Prostate gland (tissue), 2 donors: ENCODE measurements at regions not wholly inside any gene's neighbourhood (a gene's known extent, or its start where the extent isn't known, plus 50 kb on each side); places are given as distances from the start of the nearest gene placed in this dataset.

Experiments used
- DNase-seq: peaks from one replicate; pipeline ENCODE4 v3.0.0-alpha.2; 2019; ENCODE audit warnings: low spot score
- H3K27ac ChIP-seq, 2 donors: fragments of 200-600 bp; sonication (generic); 2 replicates each; pipeline ENCODE4 v1.5.1; 2017 to 2019
- H3K27me3 ChIP-seq: fragments of 200-600 bp; sonication (generic); replicated peaks from 2 replicates; pipeline ENCODE4 v1.5.1; 2019; ENCODE audit not compliant: insufficient read depth
- H3K36me3 ChIP-seq, 2 donors: fragments of 200-600 bp; sonication (generic); 1 replicate in 1 of 2; 2 replicates in 1 of 2; pipeline versions ENCODE4 v1.5.1 to v1.8.1; 2017 to 2019
- H3K4me1 ChIP-seq: fragments of 200-600 bp; sonication (generic); replicated peaks from 2 replicates; pipeline ENCODE4 v1.5.1; 2019
- H3K4me3 ChIP-seq, 2 donors: fragments of 200-600 bp; sonication (generic); 2 replicates each; pipeline ENCODE4 v1.5.1; 2017 to 2019
- H3K9me3 ChIP-seq: fragments of 200-600 bp; sonication (generic); 2 replicates; pipeline ENCODE4 v1.5.1; 2017
- POLR2A ChIP-seq: fragments of 450-650 bp; IDR thresholded peaks from one replicate; pipeline ENCODE4 v1.6.1; 2016; ENCODE audit warnings: antibody characterized with exemption, mild to moderate bottlenecking
- POLR2AphosphoS5 ChIP-seq: sonication (generic); formaldehyde crosslinking; IDR thresholded peaks from one replicate; pipeline ENCODE4 v1.6.1; 2017; ENCODE audit warnings: antibody characterized with exemption
- WGBS: methylation state at CpG from one replicate; pipeline ENCODE4 v1.1.5; 2018; 5-methylcytosine and 5-hydroxymethylcytosine counted together
- intact Hi-C: fragments of 100-400 bp; cut with DNase I; formaldehyde crosslinking; loops from one replicate; pipeline ENCODE4 v1.14.2; 2022
- TF ChIP-seq, protein P1 (sequence below), 4 experiments: fragments of 200-600 bp in 2 of 4; fragments of 450-650 bp in 2 of 4; sonication (generic) in 2 of 4; IDR thresholded peaks; 1 replicate in 3 of 4; 2 replicates in 1 of 4; pipeline ENCODE4 v1.5.1; 2016 to 2019; ENCODE audit warnings: antibody characterized with exemption in 4 of 4, mild to moderate bottlenecking in 2 of 4, moderate library complexity in 2 of 4

DNA sequence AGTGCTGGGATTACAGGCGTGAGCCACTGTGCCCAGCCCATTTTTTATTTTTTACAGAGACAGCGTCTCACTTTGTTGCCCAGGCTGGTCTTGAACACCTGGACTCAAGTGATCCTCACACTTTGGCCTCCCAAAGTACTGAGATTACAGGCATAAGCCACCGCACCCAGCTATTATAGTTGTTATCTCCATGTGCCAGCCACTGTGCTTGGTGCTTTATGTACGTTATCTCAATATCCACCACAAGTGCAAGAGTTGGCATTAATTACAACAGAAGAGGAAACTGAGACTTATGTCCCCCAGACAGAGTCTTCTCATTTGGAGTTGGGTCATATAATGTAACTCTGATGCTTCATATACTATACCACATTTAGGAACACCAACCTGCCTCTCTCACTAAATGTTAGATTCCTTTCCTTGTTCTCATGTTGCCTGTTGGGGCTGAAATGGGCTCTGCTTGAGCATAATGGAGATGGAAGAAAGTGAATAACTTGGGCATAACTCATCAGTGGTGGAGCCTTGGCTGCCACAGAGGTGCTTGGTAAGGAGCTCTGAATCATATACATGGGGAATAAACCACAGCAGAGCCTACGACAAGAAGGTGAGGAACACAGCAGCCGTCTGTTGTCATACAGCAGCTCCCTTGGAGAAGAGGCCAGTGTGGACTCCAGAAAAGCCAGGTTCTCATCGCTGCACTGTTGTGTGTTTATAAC is 84.3 kb downstream of the SPRY1 start:
- intact Hi-C loops = no loop called here
- no peak overlapping the region for H3K4me3 ChIP-seq
- 90% methylated on average over 7 of the region's 7 CpGs for WGBS

DNA sequence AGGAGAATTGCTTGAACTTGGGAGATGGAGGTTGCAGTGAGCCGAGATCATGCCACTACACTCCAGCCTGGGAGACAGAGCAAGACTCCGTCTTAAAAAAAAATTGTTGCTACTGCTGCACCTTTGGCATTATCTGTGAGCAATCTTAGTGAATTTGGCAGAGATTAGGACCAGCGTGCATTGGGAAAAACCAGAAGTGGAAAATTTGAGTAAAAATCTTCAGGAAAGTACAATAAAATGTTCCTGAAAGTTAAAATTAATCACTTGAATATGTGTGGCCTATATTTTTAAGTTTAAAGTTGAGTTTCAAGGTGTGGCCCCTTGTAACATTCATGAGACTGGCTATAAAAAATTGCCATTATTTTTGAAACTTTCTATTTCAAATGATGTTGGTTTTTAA is 85.1 kb downstream of the SPRY1 start:
- no peaks in the 10 kb centered on the region for H3K36me3 ChIP-seq
- TF ChIP-seq POLR2A = no peak
- TF ChIP-seq, protein P1, sequence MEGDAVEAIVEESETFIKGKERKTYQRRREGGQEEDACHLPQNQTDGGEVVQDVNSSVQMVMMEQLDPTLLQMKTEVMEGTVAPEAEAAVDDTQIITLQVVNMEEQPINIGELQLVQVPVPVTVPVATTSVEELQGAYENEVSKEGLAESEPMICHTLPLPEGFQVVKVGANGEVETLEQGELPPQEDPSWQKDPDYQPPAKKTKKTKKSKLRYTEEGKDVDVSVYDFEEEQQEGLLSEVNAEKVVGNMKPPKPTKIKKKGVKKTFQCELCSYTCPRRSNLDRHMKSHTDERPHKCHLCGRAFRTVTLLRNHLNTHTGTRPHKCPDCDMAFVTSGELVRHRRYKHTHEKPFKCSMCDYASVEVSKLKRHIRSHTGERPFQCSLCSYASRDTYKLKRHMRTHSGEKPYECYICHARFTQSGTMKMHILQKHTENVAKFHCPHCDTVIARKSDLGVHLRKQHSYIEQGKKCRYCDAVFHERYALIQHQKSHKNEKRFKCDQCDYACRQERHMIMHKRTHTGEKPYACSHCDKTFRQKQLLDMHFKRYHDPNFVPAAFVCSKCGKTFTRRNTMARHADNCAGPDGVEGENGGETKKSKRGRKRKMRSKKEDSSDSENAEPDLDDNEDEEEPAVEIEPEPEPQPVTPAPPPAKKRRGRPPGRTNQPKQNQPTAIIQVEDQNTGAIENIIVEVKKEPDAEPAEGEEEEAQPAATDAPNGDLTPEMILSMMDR (IDR thresholded peaks at IDR 0.05) = no peak
- no peak for TF ChIP-seq POLR2AphosphoS5

More for the DNA sequence above, 84.3 kb downstream of the SPRY1 start:
- Histone ChIP-seq H3K9me3 (no peaks in the 10 kb centered on the region), H3K36me3 (no peaks in the 10 kb centered on the region), H3K27ac (no peak overlapping the region), H3K27me3 (no peaks in the 10 kb centered on the region), H3K4me1 (peaks cover 3% of the 10 kb centered on the region)
- no peak for DNase-seq
- TF ChIP-seq POLR2A (no peak), POLR2AphosphoS5 (no peak)
- TF ChIP-seq, protein P1 (IDR thresholded peaks at IDR 0.05) = no peak

DNA sequence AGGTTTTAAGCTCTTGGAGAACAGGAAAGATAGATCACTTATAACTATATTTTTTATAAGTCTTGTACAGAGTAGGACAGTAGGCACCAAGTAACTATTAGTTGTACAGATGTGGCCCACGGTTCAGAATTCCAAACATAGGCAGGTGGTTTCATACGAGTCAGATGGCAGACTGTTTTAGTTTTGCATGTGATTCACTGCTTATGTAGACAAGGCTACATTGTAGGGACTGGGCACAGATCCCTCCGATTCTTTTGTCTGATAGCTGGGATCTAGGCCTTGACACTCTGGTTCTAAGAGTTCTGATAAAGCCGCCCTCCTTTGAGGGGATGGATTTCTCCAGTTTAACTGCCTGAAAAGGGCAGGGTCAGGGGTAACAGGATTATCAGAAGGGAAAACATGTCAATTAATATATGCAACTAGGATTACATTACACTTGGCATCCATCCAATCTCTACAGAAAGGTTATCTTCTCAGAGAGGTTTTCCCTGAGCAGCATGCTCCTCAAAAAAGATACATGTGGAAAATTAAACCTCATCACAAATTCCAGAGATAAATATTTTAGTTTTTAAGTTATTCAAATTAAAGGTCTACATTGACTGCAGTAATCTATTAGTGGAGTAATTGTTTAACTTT is 87.8 kb downstream of the SPRY1 start:
- intact Hi-C loops = no loop called here
- no peak for DNase-seq
- TF ChIP-seq POLR2A (no peak), POLR2AphosphoS5 (no peak)
- TF ChIP-seq, protein P1 (IDR thresholded peaks at IDR 0.05) = no peak
- H3K36me3 ChIP-seq = no peaks in the 10 kb centered on the region
- H3K27ac ChIP-seq = no peak overlapping the region
- H3K27me3 ChIP-seq = no peaks in the 10 kb centered on the region
- no peak overlapping the region for H3K4me3 ChIP-seq
- H3K9me3 ChIP-seq = no peaks in the 10 kb centered on the region
- peaks cover 3% of the 10 kb centered on the region for H3K4me1 ChIP-seq
- WGBS = 91% methylated on average over 4 of the region's 4 CpGs

More for the DNA sequence above, 85.1 kb downstream of the SPRY1 start:
- Histone ChIP-seq H3K9me3 (no peaks in the 10 kb centered on the region), H3K27me3 (no peaks in the 10 kb centered on the region), H3K27ac (no peak overlapping the region), H3K4me3 (no peak overlapping the region), H3K4me1 (peaks cover 3% of the 10 kb centered on the region)
- 71% methylated on average over 3 of the region's 3 CpGs for WGBS
- DNase-seq = no peak
- intact Hi-C loops = no loop called here

DNA sequence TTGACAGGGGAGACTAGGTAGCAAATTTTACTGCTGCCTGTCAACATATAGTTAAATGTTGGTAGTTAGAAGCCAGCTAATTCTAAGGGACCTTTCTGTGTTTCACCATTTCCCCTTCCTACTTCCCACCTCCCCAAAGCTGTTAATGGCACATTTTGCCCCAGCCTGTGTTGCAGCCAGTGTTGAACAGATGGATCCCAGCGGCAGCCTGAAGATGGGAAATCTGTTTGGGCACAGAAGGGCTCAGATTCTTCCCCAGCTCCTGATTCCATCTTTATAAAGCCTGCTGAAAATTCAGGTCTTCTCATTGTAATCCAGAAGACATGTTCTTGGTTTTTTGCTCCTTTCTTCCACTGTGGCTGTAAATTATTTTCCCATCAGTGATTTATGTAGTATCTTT is 89.0 kb downstream of the SPRY1 start:
- 53% methylated on average over 1 of the region's 1 CpG for WGBS
- H3K4me3 ChIP-seq = no peak overlapping the region
- intact Hi-C loops = no loop called here

More for the DNA sequence above, 89.0 kb downstream of the SPRY1 start:
- no peaks in the 10 kb centered on the region for H3K9me3 ChIP-seq
- no peak for TF ChIP-seq POLR2AphosphoS5
- TF ChIP-seq, protein P1 (IDR thresholded peaks at IDR 0.05) = no peak
- H3K27me3 ChIP-seq = no peaks in the 10 kb centered on the region
- no peak overlapping the region for H3K27ac ChIP-seq
- H3K4me1 ChIP-seq = no peaks in the 10 kb centered on the region
- no peak for DNase-seq
- H3K36me3 ChIP-seq = no peaks in the 10 kb centered on the region
